DMS53 (cell line): ENCODE measurements at regions not wholly inside any gene's neighbourhood (a gene's known extent, or its start where the extent isn't known, plus 50 kb on each side); places are given as distances from the start of the nearest gene placed in this dataset.
"Not testable (repeated sequence)": the region's sequence is repeated elsewhere in the genome, so short reads cannot be mapped to it uniquely, and the experiment has no call there.

Experiments
- DNase-seq: peaks from one replicate; lab custom pipeline; 2025; lab: John Stamatoyannopoulos, UW

- no peak for DNase-seq
These were observed 191.9 kb downstream of the RRAGC start for GRCh38 chr1:38667626-38668025.

DNA sequence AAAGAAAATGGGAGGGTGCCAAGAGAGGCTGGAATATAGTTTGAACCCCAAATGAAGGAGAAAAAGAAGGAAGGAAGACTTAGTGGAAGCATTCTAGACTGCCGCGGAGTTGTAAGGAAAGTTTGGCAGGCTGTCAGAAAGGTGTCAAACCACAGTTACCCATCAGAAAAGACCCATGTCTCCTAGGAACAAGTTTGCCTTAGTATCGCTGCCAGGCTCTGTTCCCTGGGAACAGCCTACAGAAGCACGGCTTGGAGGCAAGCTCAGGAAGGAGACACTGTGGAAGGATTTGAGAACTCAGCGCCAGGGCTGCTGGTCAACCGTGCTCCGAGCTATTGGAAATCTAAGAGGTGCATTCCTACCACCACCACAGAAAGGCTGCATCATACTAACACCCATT, 197.4 kb downstream of the RRAGC start:
- no peak for DNase-seq

DNA sequence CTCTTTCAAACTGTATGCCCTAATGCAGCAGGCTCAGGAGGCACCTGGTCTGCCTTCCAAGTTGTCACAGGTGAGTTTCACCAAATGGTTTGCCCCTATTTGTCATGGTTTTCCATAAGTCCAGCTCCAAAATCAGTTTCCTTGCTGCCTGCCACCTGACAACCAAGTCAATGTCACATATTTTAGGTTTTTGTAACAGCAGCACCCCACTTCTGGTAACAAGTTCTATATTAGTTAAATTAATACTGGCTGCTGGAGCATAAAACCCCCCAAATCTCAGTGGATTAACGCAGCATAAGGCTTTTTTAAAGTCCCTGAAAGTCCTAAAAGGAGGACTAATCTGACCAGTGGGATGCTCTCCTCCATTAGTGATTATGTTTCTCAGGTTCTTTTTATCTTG, 200.7 kb downstream of the RRAGC start:
- no peak for DNase-seq

GRCh38 chr1:38657873-38658272, 201.7 kb downstream of the RRAGC start:
- DNase-seq = no peak

- no peak for DNase-seq
These were observed 202.2 kb downstream of the RRAGC start for GRCh38 chr1:38657207-38657840.

DNA sequence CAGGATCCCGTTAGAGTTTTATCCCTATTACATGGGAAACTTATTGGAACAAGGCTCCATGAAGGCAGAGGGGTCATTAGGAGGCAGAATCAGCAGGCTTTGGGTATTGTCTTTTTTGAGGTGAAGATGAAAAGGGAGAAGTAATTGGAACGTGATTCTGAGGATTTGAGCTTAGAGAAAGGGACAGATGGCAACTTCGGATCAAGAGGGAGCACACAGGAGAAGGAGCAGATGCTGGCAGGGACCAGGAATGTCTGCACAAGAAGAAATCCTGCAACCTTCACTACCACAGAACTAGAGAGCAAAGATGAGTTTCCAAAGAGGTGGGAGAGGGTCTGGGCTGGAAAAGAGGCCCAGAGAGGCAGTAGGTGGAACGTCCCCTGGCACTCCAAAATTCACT, 202.8 kb downstream of the RRAGC start:
- DNase-seq = no peak

GRCh38 chr1:38652217-38652616, 207.4 kb downstream of the RRAGC start:
- no peak for DNase-seq

GRCh38 chr1:38651669-38652068, 207.9 kb downstream of the RRAGC start:
- DNase-seq = no peak

GRCh38 chr1:38648417-38648816, 211.2 kb downstream of the RRAGC start:
- DNase-seq = no peak

GRCh38 chr1:38647341-38647740, 212.2 kb downstream of the RRAGC start:
- not testable (repeated sequence) for DNase-seq

GRCh38 chr1:38644092-38644491, 215.5 kb downstream of the RRAGC start:
- DNase-seq = no peak

GRCh38 chr1:38641661-38642060, 217.9 kb downstream of the RRAGC start:
- no peak for DNase-seq

DNA sequence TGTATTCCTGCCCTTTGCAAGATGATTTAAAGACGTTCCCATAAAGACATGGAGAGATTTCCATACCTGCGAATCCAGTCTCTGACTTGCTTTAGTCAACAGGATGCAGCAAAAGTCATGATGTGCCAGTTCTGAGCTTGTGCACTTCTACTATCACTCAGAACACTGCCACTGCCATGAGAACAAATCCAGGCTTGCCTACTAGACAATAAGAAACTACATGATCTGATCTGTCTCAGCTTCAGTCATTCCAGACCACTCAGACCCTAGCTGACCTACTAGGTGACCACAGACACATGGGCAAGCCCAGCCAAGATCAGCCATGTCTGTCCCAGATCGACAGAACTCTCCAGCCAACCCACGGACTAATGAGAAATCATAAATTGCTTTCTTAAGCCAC, 219.2 kb downstream of the RRAGC start:
- no peak for DNase-seq

GRCh38 chr1:38628241-38628640, 231.3 kb downstream of the RRAGC start:
- DNase-seq = no peak

DNA sequence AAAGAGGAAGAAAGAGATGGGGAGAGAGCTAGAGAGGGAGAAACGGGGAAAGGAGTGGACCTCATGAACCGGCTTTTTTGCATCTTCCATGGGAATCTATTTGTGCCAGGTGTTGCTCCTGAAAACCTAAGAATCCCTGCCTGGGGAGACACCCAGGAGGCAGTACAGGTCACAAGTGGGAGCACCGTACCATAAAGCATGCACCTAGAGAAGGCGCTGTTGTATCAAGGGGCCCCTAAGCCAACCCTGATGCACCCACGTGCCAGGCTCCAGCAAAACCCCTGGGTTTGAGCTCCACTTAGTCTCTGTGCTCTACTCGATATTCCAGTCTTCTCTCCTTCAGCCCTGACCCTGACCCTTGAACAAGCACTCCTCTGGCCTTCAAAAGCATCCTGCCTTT, 233.6 kb downstream of the RRAGC start:
- DNase-seq = no peak

- DNase-seq = no peak
These were observed 235.1 kb downstream of the RRAGC start for GRCh38 chr1:38624336-38625039.

- DNase-seq = no peak
These were observed 236.0 kb downstream of the RRAGC start for GRCh38 chr1:38623529-38623928.

DNA sequence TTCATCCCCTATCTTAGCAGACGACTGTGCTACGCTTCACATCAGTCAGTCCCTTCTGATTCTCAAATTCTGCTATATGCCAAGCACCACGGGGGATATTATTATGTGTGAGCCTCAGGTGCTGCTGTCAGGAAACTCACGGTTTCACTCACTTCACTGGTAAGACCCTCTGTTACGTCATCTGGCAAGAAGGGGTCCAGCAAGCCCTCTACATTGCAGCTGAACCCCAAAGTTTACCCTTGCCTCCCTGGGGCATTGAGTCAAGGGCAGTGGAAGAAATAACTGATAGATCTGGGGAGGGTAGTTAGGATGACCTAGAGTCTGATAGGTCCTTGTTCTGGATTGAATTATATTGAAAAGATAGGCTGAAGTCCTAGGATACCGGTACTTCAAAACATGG, 237.4 kb downstream of the RRAGC start:
- DNase-seq = no peak

DNA sequence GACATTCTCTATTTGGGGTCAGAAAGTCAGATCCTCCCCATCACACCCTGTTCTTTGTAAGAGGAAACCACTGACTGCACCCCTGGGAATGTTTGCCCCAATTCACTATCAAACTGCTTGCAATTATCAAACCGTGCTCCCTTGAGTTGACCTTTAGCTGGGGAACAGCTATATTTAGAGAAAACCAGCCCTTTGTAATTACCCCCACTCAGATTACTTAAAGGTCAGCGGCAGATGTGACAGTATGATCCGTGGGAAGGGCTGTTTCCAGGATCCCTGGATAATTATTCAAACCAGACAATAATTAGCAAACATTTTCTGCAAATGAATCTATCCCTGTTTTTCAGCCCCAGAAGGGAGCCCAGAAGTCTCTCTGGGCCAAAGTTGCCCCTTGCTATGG, 242.7 kb downstream of the RRAGC start:
- no peak for DNase-seq

DNA sequence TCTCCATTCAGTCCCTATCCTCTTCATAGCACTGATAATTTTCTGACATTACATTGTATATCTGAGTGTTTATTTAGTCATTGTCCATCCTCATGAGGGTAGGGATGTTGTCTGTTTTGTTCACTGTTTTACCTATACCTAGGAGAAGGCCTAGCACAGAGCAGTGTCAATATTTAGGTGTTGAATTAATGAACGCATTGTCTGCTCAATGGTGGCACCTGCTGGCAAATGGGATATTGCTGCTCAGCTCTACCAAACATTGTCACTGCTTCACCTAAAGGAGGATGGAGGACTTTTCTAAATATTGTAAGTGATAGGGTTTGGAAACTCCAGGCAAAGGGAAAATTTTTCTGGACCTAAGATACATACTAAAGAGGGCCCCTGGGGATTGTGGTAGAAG, 243.9 kb downstream of the RRAGC start:
- DNase-seq = no peak

DNA sequence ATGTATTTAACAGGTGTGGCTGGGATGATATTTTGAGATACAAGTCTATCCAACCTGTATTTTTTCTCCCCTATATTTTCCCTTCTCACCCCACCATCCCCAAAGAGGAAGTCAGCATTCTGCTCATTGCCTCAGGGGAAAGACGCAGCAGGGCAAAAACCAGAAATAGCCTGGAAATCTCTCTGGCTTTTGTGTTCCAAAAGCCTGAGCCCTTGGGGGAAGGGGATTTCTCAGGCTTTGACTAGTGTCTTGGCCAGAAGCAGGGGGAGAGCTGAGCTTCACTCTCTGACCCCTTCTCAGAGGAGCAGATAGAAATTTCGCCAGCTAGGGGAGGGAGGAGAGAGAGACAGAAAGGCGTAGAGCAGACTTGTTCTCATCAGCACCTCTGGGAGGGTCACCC, 244.7 kb downstream of the RRAGC start:
- DNase-seq = no peak

DNA sequence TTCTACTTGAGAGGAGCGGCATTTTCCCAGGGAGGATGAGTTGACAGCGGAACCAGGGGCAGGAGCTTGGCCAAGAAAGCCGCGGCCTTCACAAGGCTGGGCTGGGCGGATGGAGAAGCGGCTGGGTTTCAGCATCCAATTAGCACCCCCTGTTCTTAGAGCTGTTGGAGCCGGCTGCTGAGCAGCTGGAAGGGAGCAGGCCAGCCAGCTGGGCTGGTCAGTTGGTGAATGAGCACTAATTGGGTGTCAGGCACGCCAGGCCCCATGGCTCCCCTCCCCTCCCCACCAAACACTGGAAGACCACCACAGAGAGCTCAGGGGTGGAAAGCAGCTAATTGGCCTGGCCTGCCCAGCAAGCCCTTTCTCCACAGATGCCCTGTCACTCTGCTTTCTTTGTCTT, 245.6 kb downstream of the RRAGC start:
- no peak for DNase-seq

GRCh38 chr1:38612951-38613350, 246.6 kb downstream of the RRAGC start:
- no peak for DNase-seq

- no peak for DNase-seq
These were observed 247.8 kb downstream of the RRAGC start for GRCh38 chr1:38611664-38612211.
